Mesendoderm (in vitro differentiated cells): ENCODE measurements at regions not wholly inside any gene's neighbourhood (a gene's known extent, or its start where the extent isn't known, plus 50 kb on each side); places are given as distances from the start of the nearest gene placed in this dataset.

Experiments
- DNase-seq: peaks from one replicate; pipeline ENCODE4 v3.0.0; 2013
- H2AK5ac ChIP-seq: 2 replicates; pipeline ENCODE4 v1.6.1; 2013; ENCODE audit warnings: low read length, inconsistent platforms
- H2BK120ac ChIP-seq: 2 replicates; pipeline ENCODE4 v1.6.1; 2013; ENCODE audit warnings: low read depth, mild to moderate bottlenecking, low read length, moderate library complexity, mixed read lengths
- H2BK15ac ChIP-seq: replicated peaks from 2 replicates; pipeline ENCODE4 v1.6.1; 2013; ENCODE audit warnings: low read depth, mild to moderate bottlenecking, moderate library complexity
- H2BK5ac ChIP-seq: 2 replicates; pipeline ENCODE4 v1.6.1; 2013; ENCODE audit warnings: low read length, inconsistent platforms
- H3K18ac ChIP-seq: 2 replicates; pipeline ENCODE4 v1.6.1; 2013; ENCODE audit warnings: mild to moderate bottlenecking, low read length, mixed read lengths
- H3K23ac ChIP-seq: one replicate; pipeline ENCODE4 v1.6.1; 2013; ENCODE audit warnings: low read length
- H3K27ac ChIP-seq: 2 replicates; pipeline ENCODE4 v1.5.1; 2013; ENCODE audit warnings: low read depth, mild to moderate bottlenecking, inconsistent platforms, low read length, moderate library complexity
- H3K27me3 ChIP-seq: 2 replicates; pipeline ENCODE4 v1.6.1; 2013; ENCODE audit warnings: low read length, control low read depth, mild to moderate bottlenecking, inconsistent platforms; ENCODE audit not compliant: insufficient read depth, poor library complexity
- H3K36me3 ChIP-seq: 2 replicates; pipeline ENCODE4 v1.6.1; 2013; ENCODE audit warnings: low read length, inconsistent platforms; ENCODE audit not compliant: control insufficient read depth, insufficient read depth
- H3K4ac ChIP-seq: one replicate; pipeline ENCODE4 v1.6.1; 2013; ENCODE audit warnings: low read depth, mild to moderate bottlenecking, low read length, moderate library complexity
- H3K4me1 ChIP-seq: 2 replicates; pipeline ENCODE4 v1.6.1; 2013; ENCODE audit warnings: low read depth, low read length, inconsistent platforms; ENCODE audit not compliant: control insufficient read depth
- H3K4me2 ChIP-seq: 2 replicates; pipeline ENCODE4 v1.6.1; 2013; ENCODE audit warnings: low read length
- H3K4me3 ChIP-seq: 2 replicates; pipeline ENCODE4 v1.5.1; 2013; ENCODE audit warnings: mild to moderate bottlenecking, low read length
- H3K56ac ChIP-seq: one replicate; pipeline ENCODE4 v1.6.1; 2013; ENCODE audit warnings: low read length
- H3K79me1 ChIP-seq: 2 replicates; pipeline ENCODE4 v1.6.1; 2013; ENCODE audit warnings: low read length, inconsistent platforms
- H3K79me2 ChIP-seq: 2 replicates; pipeline ENCODE4 v1.6.1; 2013; ENCODE audit warnings: mild to moderate bottlenecking, low read length; ENCODE audit not compliant: control insufficient read depth, insufficient read depth
- H3K9ac ChIP-seq: 2 replicates; pipeline ENCODE4 v1.6.1; 2013; ENCODE audit warnings: low read length, inconsistent platforms
- H4K5ac ChIP-seq: one replicate; pipeline ENCODE4 v1.6.1; 2013; ENCODE audit warnings: low read length
- H4K8ac ChIP-seq: one replicate; pipeline ENCODE4 v1.6.1; 2013; ENCODE audit warnings: low read depth, mild to moderate bottlenecking, control low read depth, low read length, moderate library complexity
- WGBS: extraction: QIAGEN DNeasy Blood & Tissue Kit; methylation state at CpG from one replicate; pipeline ENCODE4 v1.1.7; 2013; ENCODE audit warnings: low lambda C conversion rate, missing lambda C conversion rate; ENCODE audit not compliant: insufficient coverage; ENCODE audit errors: extremely low coverage; 5-methylcytosine and 5-hydroxymethylcytosine counted together

- Histone ChIP-seq H3K23ac (no peak overlapping the region), H2BK5ac (no peak overlapping the region), H3K79me2 (no peaks in the 10 kb centered on the region), H2BK120ac (no peak overlapping the region), H3K27ac (no peak overlapping the region), H3K18ac (no peak overlapping the region), H3K4me1 (no peaks in the 10 kb centered on the region), H3K79me1 (no peaks in the 10 kb centered on the region), H3K4ac (no peak overlapping the region), H4K8ac (no peak overlapping the region), H2BK15ac (no peak overlapping the region), H3K4me3 (no peak overlapping the region), H3K27me3 (no peaks in the 10 kb centered on the region), H2AK5ac (no peak overlapping the region), H4K5ac (no peak overlapping the region), H3K36me3 (no peaks in the 10 kb centered on the region), H3K9ac (no peak overlapping the region), H3K4me2 (no peak overlapping the region), H3K56ac (no peak overlapping the region)
- no peak for DNase-seq
- WGBS: no CpG with 5 or more reads among the region's 9 CpGs
Measured at GRCh38 chr1:30229960-30230359, 493.4 kb downstream of the MATN1 start.

- no peak overlapping the region for H3K56ac ChIP-seq
- H3K27ac ChIP-seq: no peak overlapping the region
- WGBS: no CpG with 5 or more reads among the region's 9 CpGs
- H3K9ac ChIP-seq: no peak overlapping the region
- no peaks in the 10 kb centered on the region for H3K79me1 ChIP-seq
- no peak for DNase-seq
- H3K4me2 ChIP-seq: no peak overlapping the region
- H2BK120ac ChIP-seq: no peak overlapping the region
- no peak overlapping the region for H4K5ac ChIP-seq
- no peak overlapping the region for H2BK15ac ChIP-seq
- no peaks in the 10 kb centered on the region for H3K27me3 ChIP-seq
- H3K4ac ChIP-seq: no peak overlapping the region
- no peak overlapping the region for H2BK5ac ChIP-seq
- no peak overlapping the region for H3K18ac ChIP-seq
- no peak overlapping the region for H3K23ac ChIP-seq
- H4K8ac ChIP-seq: no peak overlapping the region
- H3K4me3 ChIP-seq: no peak overlapping the region
- H3K36me3 ChIP-seq: no peaks in the 10 kb centered on the region
- H3K4me1 ChIP-seq: no peaks in the 10 kb centered on the region
- H3K79me2 ChIP-seq: no peaks in the 10 kb centered on the region
- H2AK5ac ChIP-seq: no peak overlapping the region
Measured at GRCh38 chr1:30229557-30229956, 493.8 kb downstream of the MATN1 start.

GRCh38 chr1:30226648-30227047 lies 496.7 kb downstream of the MATN1 start:
- no peak for DNase-seq
- WGBS: no CpG with 5 or more reads among the region's 6 CpGs

GRCh38 chr1:30225357-30225756 lies 498.0 kb downstream of the MATN1 start:
- Histone ChIP-seq H3K4me1 (no peaks in the 10 kb centered on the region), H3K18ac (no peak overlapping the region), H2BK15ac (no peak overlapping the region), H3K36me3 (no peaks in the 10 kb centered on the region), H3K9ac (no peak overlapping the region), H3K27me3 (no peaks in the 10 kb centered on the region), H3K4me3 (no peak overlapping the region), H2BK5ac (no peak overlapping the region), H2BK120ac (no peak overlapping the region), H3K4me2 (no peak overlapping the region), H3K27ac (no peak overlapping the region), H3K56ac (no peak overlapping the region), H4K5ac (no peak overlapping the region), H3K79me2 (no peaks in the 10 kb centered on the region), H3K23ac (no peak overlapping the region), H2AK5ac (no peak overlapping the region), H3K4ac (no peak overlapping the region), H4K8ac (no peak overlapping the region), H3K79me1 (no peaks in the 10 kb centered on the region)
- no CpG with 5 or more reads among the region's 7 CpGs for WGBS
- DNase-seq: no peak

More at GRCh38 chr1:30226648-30227047, 496.7 kb downstream of the MATN1 start:
- no peaks in the 10 kb centered on the region for H3K4me1 ChIP-seq
- no peak overlapping the region for H2BK15ac ChIP-seq
- no peaks in the 10 kb centered on the region for H3K79me1 ChIP-seq
- no peak overlapping the region for H3K4me2 ChIP-seq
- no peak overlapping the region for H3K4ac ChIP-seq
- H3K56ac ChIP-seq: peak overlapping the region; percentile 6
- H3K36me3 ChIP-seq: no peaks in the 10 kb centered on the region
- no peak overlapping the region for H3K9ac ChIP-seq
- H3K18ac ChIP-seq: no peak overlapping the region
- no peak overlapping the region for H3K23ac ChIP-seq
- H2AK5ac ChIP-seq: no peak overlapping the region
- H4K8ac ChIP-seq: no peak overlapping the region
- no peak overlapping the region for H2BK120ac ChIP-seq
- no peak overlapping the region for H3K4me3 ChIP-seq
- H4K5ac ChIP-seq: no peak overlapping the region
- H3K27ac ChIP-seq: no peak overlapping the region
- H2BK5ac ChIP-seq: no peak overlapping the region
- no peaks in the 10 kb centered on the region for H3K79me2 ChIP-seq
- H3K27me3 ChIP-seq: no peaks in the 10 kb centered on the region

- no peak for DNase-seq
- H3K27me3 ChIP-seq: no peaks in the 10 kb centered on the region
Measured at GRCh38 chr1:30219675-30220074, 503.7 kb downstream of the MATN1 start.

GRCh38 chr1:30218438-30218837 lies 504.9 kb downstream of the MATN1 start:
- Histone ChIP-seq H3K56ac (no peak overlapping the region), H2BK120ac (no peak overlapping the region), H3K23ac (no peak overlapping the region), H2BK15ac (no peak overlapping the region), H3K79me1 (no peaks in the 10 kb centered on the region), H3K4me3 (no peak overlapping the region), H3K27ac (no peak overlapping the region), H3K36me3 (no peaks in the 10 kb centered on the region), H3K4ac (no peak overlapping the region), H3K27me3 (no peaks in the 10 kb centered on the region), H2BK5ac (no peak overlapping the region), H3K4me1 (peaks cover 3% of the 10 kb centered on the region), H3K4me2 (no peak overlapping the region), H4K5ac (no peak overlapping the region), H4K8ac (no peak overlapping the region), H2AK5ac (no peak overlapping the region), H3K79me2 (no peaks in the 10 kb centered on the region), H3K18ac (no peak overlapping the region), H3K9ac (no peak overlapping the region)
- no CpG with 5 or more reads among the region's 2 CpGs for WGBS
- no peak for DNase-seq

More at GRCh38 chr1:30219675-30220074, 503.7 kb downstream of the MATN1 start:
- Histone ChIP-seq H3K18ac (no peak overlapping the region), H3K36me3 (no peaks in the 10 kb centered on the region), H2BK120ac (no peak overlapping the region), H3K4me3 (no peak overlapping the region), H3K27ac (no peak overlapping the region), H4K8ac (no peak overlapping the region), H2BK5ac (no peak overlapping the region), H4K5ac (no peak overlapping the region), H3K9ac (no peak overlapping the region), H3K79me1 (no peaks in the 10 kb centered on the region), H3K56ac (no peak overlapping the region), H3K4me2 (no peak overlapping the region), H3K79me2 (no peaks in the 10 kb centered on the region), H3K4ac (no peak overlapping the region), H3K4me1 (peaks cover 3% of the 10 kb centered on the region), H2BK15ac (no peak overlapping the region), H2AK5ac (no peak overlapping the region), H3K23ac (peak overlapping the region; percentile 50)
- WGBS: no CpG with 5 or more reads among the region's 4 CpGs
